GM21723 (cell line): ENCODE measurements at regions not wholly inside any gene's neighbourhood (a gene's known extent, or its start where the extent isn't known, plus 50 kb on each side); places are given as distances from the start of the nearest gene placed in this dataset.
"Not testable (repeated sequence)": the region's sequence is repeated elsewhere in the genome, so short reads cannot be mapped to it uniquely, and the experiment has no call there.

ENCODE experiments used
- ATAC-seq: cut with Tn5 transposase; IDR thresholded peaks from one replicate; pipeline ENCODE4 v1.9.1; 2021; ENCODE audit warnings: mild to moderate bottlenecking, moderate library complexity; ENCODE audit not compliant: unreplicated experiment

DNA sequence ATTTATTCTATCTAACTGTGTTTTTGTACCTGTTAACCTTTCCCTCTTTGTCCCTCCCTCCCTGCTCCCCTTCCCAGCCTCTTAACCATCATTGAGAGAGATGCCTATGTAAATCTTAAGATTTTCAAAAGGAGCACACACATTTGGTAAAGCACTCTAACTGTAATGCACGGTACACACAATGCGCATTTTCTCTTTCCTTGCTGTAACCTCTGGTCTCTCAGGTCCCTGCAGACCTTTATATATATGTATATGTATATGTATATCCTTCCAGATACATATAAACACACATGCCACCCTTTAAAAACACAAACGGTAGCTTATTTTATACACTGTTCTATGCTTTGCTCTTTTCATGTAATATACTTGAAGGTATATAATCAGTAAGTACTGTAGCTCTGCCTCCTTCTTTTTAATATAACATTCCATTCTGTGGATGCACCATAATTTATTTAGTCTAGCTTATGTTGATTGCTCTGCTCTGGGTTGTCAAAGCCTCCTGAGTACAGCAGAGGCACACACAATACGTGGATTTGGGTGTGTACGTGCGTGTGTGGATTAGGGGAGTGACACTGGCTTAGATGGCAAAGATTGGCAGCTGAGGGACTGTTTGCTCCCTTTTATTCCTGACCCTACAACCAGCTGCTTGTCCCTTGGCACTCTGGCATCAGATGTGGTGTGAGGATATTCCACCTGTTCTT is 118.4 kb upstream of the PTPN20 start:
- ATAC-seq, result not testable (repeated sequence)

DNA sequence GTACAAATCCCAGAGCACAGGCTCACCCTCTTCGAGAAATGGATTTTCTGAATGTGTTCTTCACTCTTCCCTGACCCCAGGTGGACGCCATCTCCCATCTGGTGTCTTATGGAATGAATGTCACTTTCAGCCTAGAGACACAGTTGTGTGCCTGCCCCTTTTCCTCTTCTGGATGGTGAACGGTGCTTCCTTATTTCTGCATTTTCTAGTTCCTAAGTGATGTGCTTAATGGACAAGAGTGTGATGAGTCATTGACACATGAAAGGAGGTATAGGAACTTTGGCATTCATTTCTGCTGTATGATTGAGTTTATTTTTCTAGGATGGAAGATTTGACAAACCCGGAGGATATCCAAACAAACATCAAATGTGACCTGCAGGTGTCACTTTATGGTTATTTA is 114.9 kb upstream of the PTPN20 start:
- not testable (repeated sequence) for ATAC-seq

DNA sequence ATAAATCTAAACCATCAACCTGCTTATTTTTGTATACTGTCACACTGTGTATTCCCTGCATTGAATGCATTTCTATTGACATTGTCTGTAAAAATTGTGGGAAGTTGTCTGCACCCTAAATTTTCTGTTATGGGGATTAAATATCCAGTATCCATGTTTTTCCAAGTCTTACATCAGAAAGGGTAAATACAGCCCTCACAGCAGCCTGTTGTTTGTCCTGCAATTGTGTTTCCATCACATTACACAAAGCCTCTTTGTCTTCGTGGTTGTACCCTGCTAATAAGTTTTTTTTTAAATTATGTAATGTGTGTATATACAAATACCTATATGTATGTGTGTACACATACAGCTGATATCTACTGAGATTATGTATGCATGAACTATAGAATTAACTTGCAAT is 109.2 kb upstream of the PTPN20 start:
- ATAC-seq, result not testable (repeated sequence)

DNA sequence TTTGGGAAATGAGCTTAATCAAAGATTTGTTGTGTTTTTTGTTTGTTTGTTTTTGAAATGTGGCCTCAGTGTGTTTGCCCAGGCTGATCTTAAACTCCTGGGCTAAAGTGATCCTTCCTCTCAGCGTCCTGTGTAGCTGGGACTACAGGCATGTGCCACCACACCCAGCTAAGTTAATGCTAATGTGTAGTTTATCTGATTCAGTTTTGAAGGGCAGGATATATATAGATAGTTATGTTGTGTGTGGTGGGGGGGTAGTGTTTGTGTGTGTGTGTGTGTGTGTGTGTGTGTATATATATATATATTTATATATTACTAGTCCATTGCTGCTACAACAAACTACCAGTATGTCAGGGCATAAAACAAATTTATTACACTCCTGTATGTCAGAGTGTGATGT is 108.1 kb upstream of the PTPN20 start:
- ATAC-seq, result not testable (repeated sequence)

DNA sequence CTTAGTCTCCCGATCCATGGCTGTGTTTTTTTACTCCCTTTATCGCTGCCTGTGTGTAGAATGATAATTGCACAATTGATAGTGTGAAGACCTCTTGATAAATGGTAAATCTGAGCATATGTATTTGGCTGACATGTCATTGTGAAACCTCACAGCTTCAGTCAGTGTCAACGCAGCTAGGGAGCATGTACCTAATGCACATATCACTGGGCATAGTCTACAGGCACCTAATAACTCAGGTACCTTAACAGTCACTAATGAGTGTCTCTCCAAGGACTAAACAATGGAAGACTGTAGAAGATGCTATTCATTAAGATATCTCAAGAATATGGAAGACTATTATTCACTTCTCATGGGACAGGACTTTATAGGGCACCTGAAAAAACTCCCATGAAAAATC is 101.0 kb upstream of the PTPN20 start:
- ATAC-seq, result not testable (repeated sequence)

DNA sequence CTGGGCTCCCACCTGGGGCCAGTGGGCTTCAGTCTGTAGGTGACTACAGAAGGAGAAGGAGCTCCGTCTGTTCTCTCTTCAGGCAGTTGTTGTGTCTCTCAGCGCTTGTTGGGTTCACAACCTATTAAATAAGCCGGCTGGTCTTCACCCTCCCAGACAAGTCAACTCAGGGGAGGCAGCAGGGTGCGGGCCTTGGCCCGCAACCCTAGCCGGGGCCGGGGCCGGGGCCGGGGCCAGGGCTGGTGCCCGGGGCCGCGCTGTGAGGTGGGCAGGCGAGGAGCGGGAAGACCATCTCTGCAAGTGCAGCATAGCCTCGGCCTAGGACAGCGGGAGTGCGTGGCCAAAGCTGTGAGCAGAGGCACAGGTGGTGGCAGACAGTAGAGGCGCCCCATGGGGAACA is 95.1 kb upstream of the PTPN20 start:
- not testable (repeated sequence) for ATAC-seq

DNA sequence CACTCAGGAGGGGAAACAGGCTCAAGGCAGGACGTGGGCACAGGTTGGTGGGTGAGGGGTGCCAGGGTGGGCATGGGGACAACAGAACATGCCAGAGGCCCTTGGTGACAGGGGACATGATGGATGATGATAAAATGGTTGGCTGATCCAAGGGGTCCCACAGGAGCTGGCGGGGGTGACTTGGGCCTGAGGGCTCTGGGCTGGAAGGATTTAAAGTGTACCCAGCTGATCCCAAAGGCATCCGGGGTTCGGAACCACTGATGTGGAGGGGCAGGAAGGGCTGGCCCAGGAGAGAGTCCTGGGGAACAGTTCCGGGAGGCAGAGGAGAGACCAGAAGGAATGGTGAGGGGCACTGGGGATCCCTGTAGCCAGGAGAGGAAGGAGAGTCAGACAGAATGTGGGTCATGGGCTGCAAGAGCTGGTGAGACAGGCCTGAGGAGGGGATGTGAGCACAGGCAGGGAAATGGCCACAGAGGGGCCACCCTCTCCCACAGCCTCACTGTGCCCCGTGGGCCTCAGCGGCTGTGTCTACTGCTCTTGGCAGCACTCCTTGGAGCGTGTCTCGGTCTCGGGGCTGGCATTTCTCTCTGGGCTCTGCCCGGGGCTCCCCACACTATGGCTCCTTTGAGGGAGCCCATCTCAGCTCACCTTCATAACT is 70.7 kb upstream of the PTPN20 start:
- not testable (repeated sequence) for ATAC-seq

DNA sequence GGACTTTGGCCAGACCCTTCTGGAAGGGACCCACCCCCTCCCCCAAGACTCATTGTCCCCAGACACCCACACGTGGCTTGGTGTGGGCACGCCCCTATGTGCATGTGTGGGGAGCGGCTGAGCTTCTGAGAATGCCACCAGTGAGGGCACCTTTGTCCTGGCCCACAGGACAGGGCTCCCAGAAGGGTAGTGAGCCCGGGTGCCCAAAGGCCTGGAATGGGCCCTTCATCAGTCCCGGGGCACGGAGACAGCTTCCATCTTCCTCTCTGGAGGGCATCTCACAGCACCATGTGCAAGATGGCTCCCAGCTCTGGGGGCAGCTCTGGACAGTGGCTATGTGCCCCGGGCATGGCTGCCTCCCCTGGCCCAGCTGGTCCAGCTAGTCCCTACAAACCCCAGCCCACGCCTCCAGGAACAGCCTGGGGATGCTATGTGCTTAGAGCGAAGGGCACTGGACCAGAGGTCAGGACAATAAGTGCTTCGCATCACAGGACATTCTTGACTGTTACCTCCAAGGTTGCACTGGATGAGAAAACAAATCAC is 70.1 kb upstream of the PTPN20 start:
- not testable (repeated sequence) for ATAC-seq

DNA sequence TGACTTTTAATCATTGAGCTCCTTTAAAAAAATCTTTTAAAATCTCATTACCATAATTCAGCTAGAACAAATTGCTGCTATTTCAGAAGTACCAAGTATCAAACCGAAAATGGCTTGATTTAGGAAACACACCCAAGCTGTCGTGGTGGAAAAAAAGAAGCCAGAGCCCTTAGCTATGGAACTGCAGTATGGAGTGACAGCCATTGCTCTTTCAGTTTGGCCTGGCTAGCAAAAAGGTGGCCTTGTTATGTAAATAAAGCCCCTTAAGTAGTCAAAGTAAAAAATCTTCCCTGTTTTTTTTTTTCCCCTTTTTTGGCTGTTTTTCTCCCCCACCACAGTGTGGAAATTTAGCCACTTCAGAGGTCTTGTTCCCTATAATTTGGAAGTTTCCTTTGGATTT is 66.0 kb upstream of the PTPN20 start:
- ATAC-seq, result not testable (repeated sequence)

DNA sequence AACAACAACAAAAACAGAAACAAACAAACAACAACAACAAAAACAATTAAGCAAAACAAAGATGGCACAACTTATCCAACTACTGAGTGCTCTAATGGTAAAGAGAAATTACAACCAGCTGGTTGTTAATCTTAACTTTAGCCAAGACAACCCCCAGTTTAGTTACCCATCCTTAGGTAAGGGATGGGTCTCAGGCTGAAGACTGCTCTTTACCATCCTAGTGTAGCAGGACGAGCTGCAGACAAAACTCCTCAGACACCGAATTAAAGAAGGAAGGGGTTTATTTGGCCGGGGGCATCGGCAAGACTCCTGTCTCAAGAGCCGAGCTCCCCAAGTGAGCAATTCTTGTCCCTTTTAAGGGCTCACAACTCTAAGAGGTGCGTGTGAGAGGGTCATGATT is 65.6 kb upstream of the PTPN20 start:
- ATAC-seq, result not testable (repeated sequence)

DNA sequence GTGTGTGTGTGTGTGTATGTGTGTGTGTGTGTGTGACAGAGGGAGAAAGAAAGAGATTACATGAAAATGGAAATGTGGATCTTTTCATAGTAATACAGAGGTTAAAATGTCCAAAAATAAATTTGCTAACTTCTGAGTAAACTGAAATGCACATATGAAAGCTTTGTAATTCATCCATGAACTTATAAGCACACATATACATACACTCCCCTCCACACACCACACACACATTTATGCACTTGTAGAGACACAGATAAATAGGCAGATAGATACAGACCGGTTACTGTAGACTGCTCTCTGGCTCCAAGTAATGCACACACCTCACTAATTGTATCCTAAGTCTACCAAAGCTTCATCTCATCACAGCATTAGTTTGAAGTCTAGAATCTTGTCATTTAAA is 50.5 kb upstream of the PTPN20 start:
- not testable (repeated sequence) for ATAC-seq
